GM13976 (cell line): ENCODE measurements at regions not wholly inside any gene's neighbourhood (a gene's known extent, or its start where the extent isn't known, plus 50 kb on each side); places are given as distances from the start of the nearest gene placed in this dataset.

Source experiments
- DNase-seq: peaks from one replicate; pipeline ENCODE4 v3.0.0; 2012; ENCODE audit warnings: low spot score
- in situ Hi-C: fragments of 300-500 bp; cut with MboI; formaldehyde crosslinking; loops from one replicate; pipeline ENCODE4 v1.12.0; 2022; ENCODE audit warnings: low sequenced_read_pairs, mixed read lengths, inconsistent platforms; ENCODE audit not compliant: unreplicated experiment
- TF ChIP-seq, protein P1 (sequence below): IDR thresholded peaks from 2 replicates; pipeline ENCODE4 v1.5.1; 2012; ENCODE audit warnings: borderline replicate concordance, mild to moderate bottlenecking; ENCODE audit not compliant: insufficient read depth; ENCODE audit errors: extremely low read depth, missing control alignments, control extremely low read depth

- in situ Hi-C loops = loop anchor here (10.0 kb wide), 1 partner anchor 332 kb away; no protein-coding TSS in a partner anchor
- TF ChIP-seq, protein P1, sequence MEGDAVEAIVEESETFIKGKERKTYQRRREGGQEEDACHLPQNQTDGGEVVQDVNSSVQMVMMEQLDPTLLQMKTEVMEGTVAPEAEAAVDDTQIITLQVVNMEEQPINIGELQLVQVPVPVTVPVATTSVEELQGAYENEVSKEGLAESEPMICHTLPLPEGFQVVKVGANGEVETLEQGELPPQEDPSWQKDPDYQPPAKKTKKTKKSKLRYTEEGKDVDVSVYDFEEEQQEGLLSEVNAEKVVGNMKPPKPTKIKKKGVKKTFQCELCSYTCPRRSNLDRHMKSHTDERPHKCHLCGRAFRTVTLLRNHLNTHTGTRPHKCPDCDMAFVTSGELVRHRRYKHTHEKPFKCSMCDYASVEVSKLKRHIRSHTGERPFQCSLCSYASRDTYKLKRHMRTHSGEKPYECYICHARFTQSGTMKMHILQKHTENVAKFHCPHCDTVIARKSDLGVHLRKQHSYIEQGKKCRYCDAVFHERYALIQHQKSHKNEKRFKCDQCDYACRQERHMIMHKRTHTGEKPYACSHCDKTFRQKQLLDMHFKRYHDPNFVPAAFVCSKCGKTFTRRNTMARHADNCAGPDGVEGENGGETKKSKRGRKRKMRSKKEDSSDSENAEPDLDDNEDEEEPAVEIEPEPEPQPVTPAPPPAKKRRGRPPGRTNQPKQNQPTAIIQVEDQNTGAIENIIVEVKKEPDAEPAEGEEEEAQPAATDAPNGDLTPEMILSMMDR = no peak
- no peak for DNase-seq
These were observed 1047.3 kb upstream of the CELF4 start for GRCh38 chr18:38612904-38613303.

GRCh38 chr18:38611036-38611964 is 1045.7 kb upstream of the CELF4 start:
- TF ChIP-seq, protein P1 = no peak
- in situ Hi-C loops = loop anchor here (10.0 kb wide), 1 partner anchor 334 kb away; no protein-coding TSS in a partner anchor
- DNase-seq = peak; percentile 4

DNA sequence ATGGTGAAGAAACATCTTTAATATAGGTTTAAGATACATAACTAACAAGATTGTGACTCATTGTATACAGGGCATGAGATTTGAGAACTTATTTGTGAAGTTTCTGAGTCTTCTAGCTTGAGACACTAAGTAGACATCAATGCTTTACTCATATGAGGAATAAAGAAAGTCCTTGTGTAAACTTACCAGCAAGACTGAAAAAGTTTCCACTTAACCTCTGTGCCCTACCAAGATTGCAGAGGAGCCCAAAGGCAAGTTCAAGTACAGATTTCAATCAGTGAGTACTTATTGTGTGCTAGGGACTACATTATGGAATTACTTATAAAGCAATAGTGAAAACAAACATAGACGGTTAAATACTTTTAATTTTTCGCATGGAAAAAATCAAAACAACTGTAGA is 1041.2 kb upstream of the CELF4 start:
- in situ Hi-C loops = no loop called here
- TF ChIP-seq, protein P1 = no peak
- no peak for DNase-seq

DNA sequence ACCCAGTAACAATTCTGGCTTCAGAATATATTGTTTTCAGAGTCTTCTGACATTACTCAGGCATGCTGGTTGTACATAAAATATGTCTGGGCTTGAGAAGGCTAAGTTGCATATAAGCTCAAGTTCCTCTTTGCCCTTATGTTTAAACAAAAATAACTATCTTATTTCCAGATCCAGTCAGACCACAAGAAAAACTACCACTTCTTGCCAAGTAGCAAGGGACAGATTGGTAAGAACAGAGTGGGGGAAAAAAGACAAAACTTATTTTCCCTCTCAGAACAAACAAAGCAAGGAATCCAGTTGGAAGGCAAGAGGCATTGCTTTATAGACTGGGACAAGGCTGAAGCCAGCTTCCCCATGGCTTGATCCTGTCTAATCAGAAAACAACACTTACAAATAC is 1036.7 kb upstream of the CELF4 start:
- no peak for DNase-seq
- in situ Hi-C loops = no loop called here
- TF ChIP-seq, protein P1 = no peak

DNA sequence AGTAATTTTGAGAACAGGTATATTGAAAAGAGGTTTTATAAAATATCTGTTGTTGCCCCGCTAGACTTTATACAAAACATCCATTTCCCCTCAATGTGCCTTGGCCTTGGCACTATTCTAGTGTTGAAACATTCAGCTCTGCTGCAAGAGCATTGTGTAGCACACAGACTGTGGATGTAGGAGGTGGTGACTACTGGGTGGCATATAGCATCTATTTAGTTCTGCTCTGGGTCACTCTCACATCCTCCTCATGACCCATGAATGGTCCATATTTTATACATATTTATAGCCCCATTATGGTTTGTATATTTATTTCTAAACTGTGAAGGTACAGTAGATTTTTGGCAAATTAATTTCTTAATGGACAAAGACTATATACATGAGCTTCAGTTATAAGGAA is 1022.0 kb upstream of the CELF4 start:
- no peak for DNase-seq
- TF ChIP-seq, protein P1 = no peak
- in situ Hi-C loops = no loop called here

- no peak for DNase-seq
- in situ Hi-C loops = no loop called here
- TF ChIP-seq, protein P1 = no peak
These were observed 1020.7 kb upstream of the CELF4 start for GRCh38 chr18:38586327-38586726.
